ENCODE measurements at regions not wholly inside any gene's neighbourhood (a gene's known extent, or its start where the extent isn't known, plus 50 kb on each side); places are given as distances from the start of the nearest gene placed in this dataset.

DNA sequence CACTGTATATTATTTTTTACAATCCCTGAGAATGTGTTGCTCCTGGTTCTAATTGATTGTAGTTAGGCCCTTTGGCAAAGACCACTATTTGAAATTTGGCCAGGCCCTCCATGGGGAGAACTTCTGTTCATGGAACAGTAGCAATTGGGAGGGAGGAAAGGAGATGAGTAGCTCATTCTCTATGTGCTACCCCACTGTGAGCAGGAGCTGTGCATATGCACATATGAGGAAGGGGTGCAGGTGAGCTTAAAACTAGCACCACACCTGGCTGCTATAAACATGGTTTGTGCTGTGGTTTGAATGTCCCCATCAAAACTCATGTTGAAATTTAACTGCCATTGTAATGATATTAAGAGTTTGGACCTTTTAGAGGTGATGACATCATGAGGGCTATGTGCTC, 1483.2 kb downstream of the PCDH7 start:
- TF ChIP-seq, protein P1, sequence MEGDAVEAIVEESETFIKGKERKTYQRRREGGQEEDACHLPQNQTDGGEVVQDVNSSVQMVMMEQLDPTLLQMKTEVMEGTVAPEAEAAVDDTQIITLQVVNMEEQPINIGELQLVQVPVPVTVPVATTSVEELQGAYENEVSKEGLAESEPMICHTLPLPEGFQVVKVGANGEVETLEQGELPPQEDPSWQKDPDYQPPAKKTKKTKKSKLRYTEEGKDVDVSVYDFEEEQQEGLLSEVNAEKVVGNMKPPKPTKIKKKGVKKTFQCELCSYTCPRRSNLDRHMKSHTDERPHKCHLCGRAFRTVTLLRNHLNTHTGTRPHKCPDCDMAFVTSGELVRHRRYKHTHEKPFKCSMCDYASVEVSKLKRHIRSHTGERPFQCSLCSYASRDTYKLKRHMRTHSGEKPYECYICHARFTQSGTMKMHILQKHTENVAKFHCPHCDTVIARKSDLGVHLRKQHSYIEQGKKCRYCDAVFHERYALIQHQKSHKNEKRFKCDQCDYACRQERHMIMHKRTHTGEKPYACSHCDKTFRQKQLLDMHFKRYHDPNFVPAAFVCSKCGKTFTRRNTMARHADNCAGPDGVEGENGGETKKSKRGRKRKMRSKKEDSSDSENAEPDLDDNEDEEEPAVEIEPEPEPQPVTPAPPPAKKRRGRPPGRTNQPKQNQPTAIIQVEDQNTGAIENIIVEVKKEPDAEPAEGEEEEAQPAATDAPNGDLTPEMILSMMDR (IDR thresholded peaks at IDR 0.05) = no peak
- TF ChIP-seq POLR2A (IDR thresholded peaks at IDR 0.05) = no peak
